ENCODE measurements at regions not wholly inside any gene's neighbourhood (a gene's known extent, or its start where the extent isn't known, plus 50 kb on each side); places are given as distances from the start of the nearest gene placed in this dataset.
"Not testable (repeated sequence)": the region's sequence is repeated elsewhere in the genome, so short reads cannot be mapped to it uniquely, and the experiment has no call there.

DNA sequence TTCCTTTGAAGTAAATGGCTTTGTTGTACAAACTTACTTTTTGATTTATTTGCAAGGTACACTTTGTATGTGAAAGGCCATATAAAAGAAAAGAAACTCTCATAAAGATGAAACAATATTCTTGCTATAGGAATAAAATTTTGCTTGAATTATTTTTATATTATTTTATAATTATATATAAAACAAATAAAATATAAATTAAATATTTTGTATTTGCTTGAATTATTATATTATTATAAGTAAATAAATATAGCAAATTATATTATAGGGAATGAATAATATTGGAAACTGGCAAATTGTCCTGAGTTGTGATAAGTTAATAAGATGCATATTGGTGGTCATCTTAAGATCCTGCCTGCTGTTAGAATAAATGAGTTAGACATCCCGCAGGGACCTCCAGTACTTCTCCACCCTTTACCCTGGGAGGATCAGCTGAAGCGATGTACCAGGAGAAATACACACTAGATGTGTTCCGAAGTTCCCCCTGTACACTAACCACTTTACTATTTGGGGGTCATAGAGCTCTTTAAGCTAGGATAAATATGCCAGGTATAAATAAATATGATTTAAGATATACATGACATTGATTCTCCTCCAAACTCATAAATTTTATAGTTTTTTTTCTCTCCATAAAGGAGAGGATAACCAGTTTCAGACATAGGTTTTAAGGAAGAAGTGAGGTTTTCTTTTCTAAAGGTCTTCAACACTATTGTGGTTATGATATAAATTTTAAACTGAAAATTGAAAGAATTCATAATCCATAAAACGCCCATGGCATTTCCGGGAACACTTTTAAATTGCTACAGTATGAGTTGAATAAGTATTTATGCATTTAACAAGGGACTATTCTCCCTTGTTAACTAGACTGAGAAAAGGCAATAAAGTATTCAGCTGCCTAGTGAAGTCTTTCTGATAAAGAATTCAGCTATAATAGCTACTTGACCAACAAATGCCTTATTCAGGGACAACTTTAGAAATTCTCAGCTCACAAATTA lies 486.3 kb upstream of the MARCKS start:
- TF ChIP-seq, protein P1, sequence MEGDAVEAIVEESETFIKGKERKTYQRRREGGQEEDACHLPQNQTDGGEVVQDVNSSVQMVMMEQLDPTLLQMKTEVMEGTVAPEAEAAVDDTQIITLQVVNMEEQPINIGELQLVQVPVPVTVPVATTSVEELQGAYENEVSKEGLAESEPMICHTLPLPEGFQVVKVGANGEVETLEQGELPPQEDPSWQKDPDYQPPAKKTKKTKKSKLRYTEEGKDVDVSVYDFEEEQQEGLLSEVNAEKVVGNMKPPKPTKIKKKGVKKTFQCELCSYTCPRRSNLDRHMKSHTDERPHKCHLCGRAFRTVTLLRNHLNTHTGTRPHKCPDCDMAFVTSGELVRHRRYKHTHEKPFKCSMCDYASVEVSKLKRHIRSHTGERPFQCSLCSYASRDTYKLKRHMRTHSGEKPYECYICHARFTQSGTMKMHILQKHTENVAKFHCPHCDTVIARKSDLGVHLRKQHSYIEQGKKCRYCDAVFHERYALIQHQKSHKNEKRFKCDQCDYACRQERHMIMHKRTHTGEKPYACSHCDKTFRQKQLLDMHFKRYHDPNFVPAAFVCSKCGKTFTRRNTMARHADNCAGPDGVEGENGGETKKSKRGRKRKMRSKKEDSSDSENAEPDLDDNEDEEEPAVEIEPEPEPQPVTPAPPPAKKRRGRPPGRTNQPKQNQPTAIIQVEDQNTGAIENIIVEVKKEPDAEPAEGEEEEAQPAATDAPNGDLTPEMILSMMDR (IDR thresholded peaks at IDR 0.05), result no peak
- no peaks in the 10 kb centered on the region for H3K36me3 ChIP-seq (ENCODE audit: control insufficient read depth, insufficient read depth, low read length)
- no peak overlapping the region for H3K4me2 ChIP-seq (ENCODE audit: low read length)
- no peaks in the 10 kb centered on the region for H3K4me1 ChIP-seq
- H3K27me3 ChIP-seq (ENCODE audit: control insufficient read depth, insufficient read depth, low read length), result no peaks in the 10 kb centered on the region
- no peak overlapping the region for H2AFZ ChIP-seq
- H3K4me3 ChIP-seq (ENCODE audit: low read depth, low read length), result no peak overlapping the region
- no peaks in the 10 kb centered on the region for H3K79me2 ChIP-seq
- H3K9ac ChIP-seq, result no peak overlapping the region
- no peaks in the 10 kb centered on the region for H3K9me3 ChIP-seq (ENCODE audit: control insufficient read depth, low read length)
- H3K27ac ChIP-seq, result no peak overlapping the region

DNA sequence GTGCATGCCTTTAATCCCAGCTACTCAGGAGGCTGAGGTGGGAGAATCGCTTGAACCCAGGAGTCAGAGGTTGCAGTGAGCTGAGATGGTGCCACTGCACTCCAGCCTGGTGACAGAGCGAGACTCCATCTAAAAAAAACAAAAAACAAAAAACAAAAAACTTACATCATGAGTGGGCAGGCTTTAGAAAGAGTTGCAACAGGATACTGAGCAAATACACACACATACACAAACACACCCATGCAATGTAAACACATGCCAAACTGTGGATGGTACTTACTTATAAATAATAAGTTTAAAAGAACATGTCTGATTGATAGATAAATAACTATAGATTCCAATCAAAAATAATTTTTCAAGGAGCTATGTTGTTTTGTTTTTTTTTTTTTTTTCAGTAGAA lies 481.7 kb upstream of the MARCKS start:
- not testable (repeated sequence) for H3K4me3 ChIP-seq (ENCODE audit: low read depth, low read length); H3K4me1 ChIP-seq; H2AFZ ChIP-seq; H3K27me3 ChIP-seq (ENCODE audit: control insufficient read depth, insufficient read depth, low read length); H3K9me3 ChIP-seq (ENCODE audit: control insufficient read depth, low read length); H3K9ac ChIP-seq; H3K36me3 ChIP-seq (ENCODE audit: control insufficient read depth, insufficient read depth, low read length); H3K4me2 ChIP-seq (ENCODE audit: low read length); H3K79me2 ChIP-seq; H3K27ac ChIP-seq

GRCh38 chr6:113375950-113376846 lies 480.9 kb upstream of the MARCKS start:
- TF ChIP-seq, protein P1 (IDR thresholded peaks at IDR 0.05), result no peak

GRCh38 chr6:113376847-113377165 lies 480.3 kb upstream of the MARCKS start:
- no peaks in the 10 kb centered on the region for H3K4me1 ChIP-seq
- no peak overlapping the region for H2AFZ ChIP-seq
- H3K9me3 ChIP-seq (ENCODE audit: control insufficient read depth, low read length), result no peaks in the 10 kb centered on the region
- TF ChIP-seq, protein P1 (IDR thresholded peaks at IDR 0.05), result no peak
- H3K79me2 ChIP-seq, result no peaks in the 10 kb centered on the region
- no peak overlapping the region for H3K4me3 ChIP-seq (ENCODE audit: low read depth, low read length)
- H3K4me2 ChIP-seq (ENCODE audit: low read length), result no peak overlapping the region
- H3K36me3 ChIP-seq (ENCODE audit: control insufficient read depth, insufficient read depth, low read length), result no peaks in the 10 kb centered on the region
- H3K9ac ChIP-seq, result no peak overlapping the region
- no peaks in the 10 kb centered on the region for H3K27me3 ChIP-seq (ENCODE audit: control insufficient read depth, insufficient read depth, low read length)
- H3K27ac ChIP-seq, result no peak overlapping the region

More at GRCh38 chr6:113375950-113376846, 480.9 kb upstream of the MARCKS start:
- Histone ChIP-seq H3K4me2 (ENCODE audit: low read length) (no peak overlapping the region), H3K36me3 (ENCODE audit: control insufficient read depth, insufficient read depth, low read length) (no peaks in the 10 kb centered on the region), H3K4me3 (ENCODE audit: low read depth, low read length) (no peak overlapping the region), H3K27ac (no peak overlapping the region), H3K27me3 (ENCODE audit: control insufficient read depth, insufficient read depth, low read length) (no peaks in the 10 kb centered on the region), H3K9me3 (ENCODE audit: control insufficient read depth, low read length) (no peaks in the 10 kb centered on the region), H3K9ac (no peak overlapping the region), H2AFZ (no peak overlapping the region), H3K4me1 (no peaks in the 10 kb centered on the region), H3K79me2 (no peaks in the 10 kb centered on the region)

DNA sequence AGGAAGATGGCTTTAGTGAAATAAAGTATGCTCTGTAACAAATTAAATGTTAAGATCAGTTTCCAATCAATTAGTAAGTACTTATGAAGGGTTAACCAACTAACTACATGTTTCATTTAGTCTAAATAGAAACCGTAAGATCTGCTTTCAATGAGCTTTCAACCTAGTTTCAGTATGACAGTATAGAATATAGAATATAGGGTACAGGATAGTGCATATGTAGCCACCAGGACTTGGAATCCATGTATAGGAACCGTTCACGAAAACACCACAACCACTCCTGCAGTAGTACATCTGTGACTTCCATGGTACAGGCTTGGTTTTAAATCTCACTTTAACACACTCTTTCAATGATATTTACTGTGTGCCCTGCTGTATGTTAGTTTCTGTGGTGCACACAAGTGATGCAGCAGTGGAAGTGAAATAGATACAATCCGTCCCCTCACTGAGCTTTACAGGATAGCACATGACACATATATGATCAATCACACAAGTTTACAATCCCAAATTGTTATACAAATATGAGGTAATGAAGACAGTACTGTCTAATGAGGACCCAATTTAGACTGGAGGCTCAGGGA lies 479.7 kb upstream of the MARCKS start:
- TF ChIP-seq, protein P1 (IDR thresholded peaks at IDR 0.05), result no peak
- no peaks in the 10 kb centered on the region for H3K9me3 ChIP-seq (ENCODE audit: control insufficient read depth, low read length)
- H3K9ac ChIP-seq, result no peak overlapping the region
- H3K4me2 ChIP-seq (ENCODE audit: low read length), result no peak overlapping the region
- H3K36me3 ChIP-seq (ENCODE audit: control insufficient read depth, insufficient read depth, low read length), result no peaks in the 10 kb centered on the region
- H2AFZ ChIP-seq, result no peak overlapping the region
- no peaks in the 10 kb centered on the region for H3K79me2 ChIP-seq
- no peaks in the 10 kb centered on the region for H3K4me1 ChIP-seq
- no peaks in the 10 kb centered on the region for H3K27me3 ChIP-seq (ENCODE audit: control insufficient read depth, insufficient read depth, low read length)
- no peak overlapping the region for H3K27ac ChIP-seq
- H3K4me3 ChIP-seq (ENCODE audit: low read depth, low read length), result no peak overlapping the region
